ENCODE measurements at regions not wholly inside any gene's neighbourhood (a gene's known extent, or its start where the extent isn't known, plus 50 kb on each side); places are given as distances from the start of the nearest gene placed in this dataset.
"Not testable (repeated sequence)": the region's sequence is repeated elsewhere in the genome, so short reads cannot be mapped to it uniquely, and the experiment has no call there.

DNA sequence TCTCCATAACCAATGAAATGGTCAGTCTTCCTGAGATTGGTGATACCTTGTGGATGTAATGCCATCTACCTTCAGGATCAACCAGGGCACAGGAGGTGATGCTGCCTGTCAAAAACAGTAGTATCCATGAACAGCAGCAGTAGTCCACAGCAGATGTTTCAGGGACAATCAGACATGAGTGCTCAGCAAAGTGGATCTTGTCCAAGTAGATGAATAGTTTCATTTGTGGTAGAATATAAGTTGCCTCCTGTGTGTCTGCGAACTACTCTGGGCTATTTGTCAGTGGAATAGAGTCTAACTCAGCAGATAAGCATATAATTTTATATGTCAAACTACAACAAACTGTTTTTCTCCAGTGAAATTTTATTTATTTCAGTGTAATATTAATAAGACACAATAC, 1860.1 kb upstream of the ACO1 start:
- DNase-seq (ENCODE audit: low spot score): no peak

DNA sequence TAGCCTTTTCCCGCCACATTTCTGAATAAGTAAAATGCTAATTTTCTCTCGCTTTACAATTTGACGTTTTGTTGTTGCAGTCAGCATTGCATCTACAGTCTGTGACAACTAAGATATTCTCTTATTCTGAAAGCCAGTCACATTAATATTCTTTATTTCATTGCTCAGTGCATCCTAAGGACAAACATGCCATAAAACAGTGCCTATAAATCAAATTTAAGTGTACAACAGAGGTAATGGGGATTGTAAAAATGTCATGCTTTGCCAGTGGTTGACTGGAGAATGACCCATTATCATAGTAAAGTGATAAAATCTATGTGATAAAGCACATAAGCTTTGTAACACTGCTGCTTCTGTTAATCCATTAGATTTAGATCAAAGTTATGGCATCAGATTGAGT, 1850.0 kb upstream of the ACO1 start:
- no peak for DNase-seq (ENCODE audit: low spot score)

DNA sequence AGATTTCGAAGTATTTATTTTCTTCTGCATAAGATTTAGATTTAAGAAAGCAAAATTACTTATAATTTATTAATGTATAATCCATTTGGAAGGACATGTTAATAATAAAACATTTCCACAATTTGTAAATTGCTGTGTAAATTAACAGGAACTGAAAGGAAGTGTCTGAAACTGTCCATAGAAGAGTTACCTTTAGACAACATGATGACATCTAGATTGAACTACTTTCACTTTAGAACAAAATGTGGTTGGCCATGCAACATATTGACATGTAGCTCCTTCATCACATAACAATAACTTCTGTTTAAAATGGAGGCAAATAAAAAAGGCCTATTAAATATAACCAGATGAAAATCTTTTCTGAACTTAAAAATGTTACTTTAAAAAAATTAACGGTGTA, 1849.5 kb upstream of the ACO1 start:
- DNase-seq (ENCODE audit: low spot score): no peak

DNA sequence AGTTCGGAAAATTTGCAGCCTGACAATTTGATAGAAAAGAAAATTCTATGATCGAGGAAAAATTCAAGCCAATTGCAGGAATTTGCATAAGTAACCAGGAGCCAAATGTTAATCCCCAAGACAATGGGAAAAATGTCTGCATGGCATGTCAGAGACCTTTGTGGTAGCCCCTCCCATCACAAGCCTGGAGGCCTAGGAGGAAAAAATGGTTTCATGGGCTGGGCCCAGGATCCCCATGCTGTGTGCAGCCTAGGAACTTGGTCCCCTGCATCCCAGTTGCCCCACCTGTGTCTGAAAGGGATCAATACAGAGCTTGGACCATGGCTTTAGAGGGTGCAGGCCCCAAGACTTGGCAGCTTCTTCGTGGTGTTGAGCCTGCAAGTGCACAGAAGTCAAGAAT, 1847.9 kb upstream of the ACO1 start:
- no peak for DNase-seq (ENCODE audit: low spot score)

DNA sequence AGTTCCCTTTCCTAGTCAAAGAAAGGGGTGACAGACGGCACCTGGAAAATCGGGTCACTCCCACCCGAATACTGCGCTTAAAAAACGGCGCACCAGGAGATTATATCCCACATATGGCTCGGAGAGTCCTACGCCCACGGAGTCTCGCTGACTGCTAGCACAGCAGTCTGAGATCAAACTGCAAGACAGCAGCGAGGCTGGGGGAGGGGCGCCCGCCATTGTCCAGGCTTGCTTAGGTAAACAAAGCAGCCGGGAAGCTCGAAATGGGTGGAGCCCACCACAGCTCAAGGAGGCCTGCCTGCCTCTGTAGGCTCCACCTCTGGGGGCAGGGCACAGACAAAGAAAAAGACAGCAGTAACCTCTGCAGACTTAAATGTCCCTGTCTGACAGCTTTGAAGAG, 1844.7 kb upstream of the ACO1 start:
- DNase-seq (ENCODE audit: low spot score): not testable (repeated sequence)

DNA sequence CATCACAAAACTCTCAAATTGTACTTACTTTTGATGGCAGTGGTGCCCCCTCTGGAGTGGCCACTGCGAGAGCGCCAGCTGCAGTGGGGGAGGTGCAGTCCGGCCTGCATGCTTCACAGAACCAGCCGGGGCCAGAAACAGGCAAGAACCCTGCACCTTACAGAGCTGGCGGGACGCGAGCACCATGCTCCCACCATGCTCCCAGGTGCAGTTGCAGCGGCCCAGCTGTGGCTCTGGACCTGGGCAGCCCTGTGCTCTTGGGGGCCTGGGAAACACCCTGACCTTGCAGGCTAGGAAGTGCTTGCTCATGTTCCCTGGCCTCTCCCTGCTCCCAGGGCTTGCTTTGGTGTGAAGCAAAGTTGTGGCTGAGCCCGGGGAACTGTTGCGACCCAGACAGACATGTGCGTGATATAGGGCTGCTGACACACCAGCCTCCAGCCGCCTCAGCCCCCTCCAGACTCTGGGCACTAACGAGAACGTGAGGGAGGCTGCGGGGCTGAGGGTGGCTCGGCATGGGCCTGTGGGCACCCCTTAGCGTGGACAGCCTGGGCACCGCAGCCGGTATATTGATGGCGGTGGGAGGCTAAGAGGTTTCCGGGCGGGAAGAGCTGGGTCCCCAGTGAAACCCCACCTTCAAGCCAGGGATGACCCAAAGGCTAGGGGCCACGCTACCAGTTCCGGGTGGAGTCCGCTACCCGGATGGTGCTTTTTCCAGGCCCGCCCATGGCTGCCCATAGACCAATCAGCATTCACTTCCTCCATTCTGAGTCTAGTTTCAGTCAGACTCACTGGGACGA, 1809.9 kb upstream of the ACO1 start:
- no peak for DNase-seq (ENCODE audit: low spot score)

DNA sequence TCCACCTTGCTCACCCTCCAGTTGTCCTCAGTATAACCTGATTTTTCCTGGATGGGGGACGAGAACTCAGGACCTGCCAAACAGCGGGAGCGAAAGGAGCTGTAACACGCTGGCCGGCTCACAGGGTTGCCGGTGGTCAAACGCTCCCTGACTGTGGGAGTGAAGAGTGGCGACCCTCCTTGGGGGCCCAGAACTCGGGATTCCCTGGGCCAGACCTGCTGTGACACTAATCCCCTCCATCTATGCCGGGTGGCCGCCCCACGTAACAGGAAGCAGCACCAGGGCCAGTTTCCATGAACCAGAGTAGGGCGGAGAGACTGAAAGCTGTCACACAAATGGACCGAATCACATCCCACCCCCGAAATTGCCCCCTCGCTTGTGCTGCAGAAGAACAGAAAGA, 1809.2 kb upstream of the ACO1 start:
- DNase-seq (ENCODE audit: low spot score): no peak

DNA sequence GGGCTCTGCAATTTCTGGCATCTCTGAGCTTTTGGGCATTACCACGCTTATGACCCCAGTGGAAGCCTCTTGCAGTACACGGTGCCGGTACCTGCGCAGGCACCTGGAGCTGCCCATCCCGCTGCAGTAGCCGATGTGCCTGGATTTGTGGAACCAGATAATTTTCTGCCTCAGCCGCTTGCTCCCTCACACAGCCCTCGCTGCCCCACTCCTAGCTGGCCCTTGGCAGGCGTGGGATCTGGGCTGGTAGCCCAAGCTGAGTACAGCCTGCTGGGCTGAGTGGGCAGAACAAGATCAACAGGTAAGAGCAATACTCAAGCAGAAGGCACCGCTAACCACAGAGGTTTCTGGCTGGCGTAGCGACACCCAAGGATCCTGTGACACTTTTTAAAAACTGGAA, 1808.8 kb upstream of the ACO1 start:
- DNase-seq (ENCODE audit: low spot score): no peak

DNA sequence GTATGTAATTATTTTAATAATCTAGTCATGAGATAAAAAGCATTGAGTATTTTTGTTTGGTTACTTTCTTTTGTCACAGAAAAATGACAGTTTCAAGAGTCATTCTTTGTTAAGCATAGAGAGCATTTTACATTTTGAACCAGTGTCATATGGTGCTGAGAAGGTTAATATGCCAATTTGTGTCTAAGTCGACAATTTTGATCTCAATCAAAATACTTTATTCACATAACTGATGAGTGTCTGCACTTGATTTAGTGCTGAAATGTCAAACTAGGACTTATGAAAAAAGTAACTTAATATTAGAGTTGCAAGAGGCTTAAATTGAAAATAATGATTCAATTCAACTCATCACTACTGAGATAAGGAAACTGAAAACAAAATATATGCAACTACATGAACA, 1804.6 kb upstream of the ACO1 start:
- DNase-seq (ENCODE audit: low spot score): no peak

DNA sequence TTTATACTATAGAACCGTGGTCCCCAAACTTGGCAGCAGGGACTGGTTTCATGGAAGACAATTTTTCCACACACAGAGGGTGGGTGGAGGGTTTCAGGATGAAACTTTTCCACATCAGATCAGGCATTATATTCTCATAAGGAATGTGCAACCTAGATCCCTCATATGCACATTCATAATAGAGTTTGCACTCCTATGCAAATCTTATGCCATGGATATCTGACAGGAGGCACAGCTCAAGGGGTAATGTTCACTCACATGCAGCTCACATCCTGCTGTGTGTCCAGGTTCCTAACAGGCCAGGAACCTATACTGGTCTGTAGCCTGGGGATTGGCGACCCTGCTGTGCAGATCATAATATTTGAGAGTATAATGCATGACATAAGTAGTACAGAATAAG, 1802.2 kb upstream of the ACO1 start:
- no peak for DNase-seq (ENCODE audit: low spot score)

DNA sequence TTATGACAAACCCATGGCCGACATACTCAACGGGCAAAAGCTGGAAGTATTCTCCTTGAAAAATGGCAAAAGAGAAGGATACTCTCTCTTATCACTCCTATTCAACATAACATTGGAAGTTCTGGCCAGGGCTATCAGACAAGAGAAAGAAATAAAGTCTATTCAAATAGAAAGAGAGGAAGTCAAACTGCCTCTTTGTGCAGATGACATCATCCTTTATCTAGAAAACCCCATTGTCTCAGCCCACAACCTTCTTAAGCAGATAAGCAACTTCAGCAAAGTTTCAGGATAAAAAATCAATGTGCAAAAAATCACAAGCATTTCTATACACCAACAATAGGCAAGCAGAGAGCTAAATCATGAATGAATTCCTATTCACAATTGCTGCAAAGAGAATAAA, 1799.9 kb upstream of the ACO1 start:
- no peak for DNase-seq (ENCODE audit: low spot score)

DNA sequence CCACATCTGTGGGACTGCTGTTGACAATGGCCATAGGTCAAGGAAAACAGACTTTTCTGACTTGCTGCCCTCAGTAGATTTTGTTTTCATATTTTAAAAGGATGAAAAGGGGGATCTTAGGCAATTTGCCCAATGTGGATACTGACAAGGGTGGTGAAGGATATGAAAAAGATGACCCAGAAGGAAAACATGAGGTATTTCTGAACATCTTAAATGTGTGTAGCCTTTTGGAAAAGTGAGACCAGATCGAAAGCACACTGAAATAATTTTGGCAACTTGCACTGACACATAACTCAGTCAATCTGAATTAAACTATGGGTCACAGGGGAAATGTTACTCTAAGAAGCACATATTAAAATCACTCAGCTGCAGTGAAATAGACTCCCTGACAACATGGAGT, 1793.0 kb upstream of the ACO1 start:
- no peak for DNase-seq (ENCODE audit: low spot score)

DNA sequence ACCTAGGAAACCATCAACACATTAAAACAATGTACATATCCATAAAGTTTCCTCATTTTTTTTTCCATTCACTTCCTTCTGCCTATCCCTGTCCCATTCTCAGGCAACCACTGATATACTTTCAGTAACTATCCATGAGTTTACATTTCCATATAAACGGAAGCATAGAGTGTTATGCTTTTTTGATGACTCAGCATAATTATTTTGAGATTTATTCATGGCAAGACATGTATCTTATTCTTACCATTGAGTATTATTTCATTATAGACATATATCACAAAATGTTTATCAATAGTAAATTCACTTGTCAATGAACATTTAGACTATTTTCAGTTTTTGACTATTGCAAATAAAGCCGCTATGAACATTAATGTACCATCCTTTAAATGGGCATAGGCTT, 1786.8 kb upstream of the ACO1 start:
- DNase-seq (ENCODE audit: low spot score): no peak

DNA sequence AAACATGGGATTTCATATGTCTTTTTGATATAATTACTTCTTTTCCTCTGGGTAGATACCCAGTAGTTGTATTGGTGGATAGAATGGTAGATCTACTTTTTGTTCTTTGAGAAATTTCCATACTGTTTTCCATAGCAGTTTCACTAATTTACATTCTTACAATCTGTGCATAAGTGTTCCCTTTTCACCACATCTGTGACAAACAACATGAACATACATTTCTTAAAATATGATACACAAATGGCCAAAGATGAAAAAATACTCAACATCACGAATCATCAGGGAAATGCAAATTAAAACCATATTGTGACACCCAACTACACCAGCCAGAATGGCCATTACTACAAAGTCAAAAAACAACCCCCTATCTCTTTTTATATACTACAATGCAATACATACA, 1778.5 kb upstream of the ACO1 start:
- DNase-seq (ENCODE audit: low spot score): no peak

DNA sequence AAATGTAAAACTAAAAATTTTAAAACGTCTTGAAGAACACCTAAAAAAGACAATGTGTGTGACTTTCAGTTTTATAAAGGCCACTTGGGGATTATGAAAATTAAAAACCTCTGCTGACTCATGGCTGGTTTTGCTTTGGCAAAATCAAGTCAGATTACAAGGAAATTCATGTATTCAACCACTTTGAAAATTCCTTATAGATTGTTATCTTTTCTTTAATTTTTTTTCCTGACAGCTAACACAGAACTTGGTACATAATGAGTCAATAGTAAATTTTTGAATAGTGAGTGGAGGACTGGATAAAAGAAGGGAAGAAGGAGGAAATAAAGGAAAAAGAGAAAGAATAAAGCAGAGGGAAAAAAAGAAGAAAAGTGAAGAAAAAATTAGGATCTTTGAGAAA, 1774.7 kb upstream of the ACO1 start:
- no peak for DNase-seq (ENCODE audit: low spot score)

DNA sequence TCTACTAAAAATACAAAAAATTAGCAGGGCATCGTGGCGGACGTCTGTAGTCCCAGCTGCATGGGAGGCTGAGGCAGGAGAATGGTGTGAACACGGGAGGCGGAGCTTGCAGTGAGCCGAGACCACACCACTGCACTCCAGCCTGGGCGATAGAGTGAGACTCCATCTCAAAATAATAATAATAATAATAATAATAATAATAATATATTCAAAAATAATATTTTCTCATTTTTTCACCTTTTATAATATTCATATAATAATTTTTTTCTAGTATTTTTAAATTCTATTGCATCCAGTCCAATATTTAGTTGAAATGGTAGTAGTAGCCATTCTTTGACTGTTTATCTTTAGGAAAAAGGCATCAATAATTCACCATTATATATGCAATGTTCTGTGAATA, 1767.7 kb upstream of the ACO1 start:
- not testable (repeated sequence) for DNase-seq (ENCODE audit: low spot score)

DNA sequence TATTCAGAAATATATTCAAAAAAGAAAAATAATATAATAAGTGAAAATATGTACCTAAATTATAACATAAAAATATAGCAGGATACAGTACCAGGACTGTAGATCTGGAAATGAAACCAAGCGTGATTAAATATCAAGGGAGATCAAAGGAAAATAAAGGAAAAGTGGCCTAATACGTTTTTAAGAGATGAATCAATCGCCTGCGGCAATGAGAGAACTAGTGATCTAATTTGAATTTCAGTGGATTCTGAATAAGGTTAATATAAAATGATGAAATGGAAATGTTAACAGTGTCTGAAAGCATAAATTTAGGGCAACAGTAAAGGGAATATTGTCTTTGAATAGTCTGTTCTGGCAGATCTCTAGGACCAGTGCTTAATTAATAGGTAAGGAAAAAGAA, 1761.9 kb upstream of the ACO1 start:
- DNase-seq (ENCODE audit: low spot score): no peak

DNA sequence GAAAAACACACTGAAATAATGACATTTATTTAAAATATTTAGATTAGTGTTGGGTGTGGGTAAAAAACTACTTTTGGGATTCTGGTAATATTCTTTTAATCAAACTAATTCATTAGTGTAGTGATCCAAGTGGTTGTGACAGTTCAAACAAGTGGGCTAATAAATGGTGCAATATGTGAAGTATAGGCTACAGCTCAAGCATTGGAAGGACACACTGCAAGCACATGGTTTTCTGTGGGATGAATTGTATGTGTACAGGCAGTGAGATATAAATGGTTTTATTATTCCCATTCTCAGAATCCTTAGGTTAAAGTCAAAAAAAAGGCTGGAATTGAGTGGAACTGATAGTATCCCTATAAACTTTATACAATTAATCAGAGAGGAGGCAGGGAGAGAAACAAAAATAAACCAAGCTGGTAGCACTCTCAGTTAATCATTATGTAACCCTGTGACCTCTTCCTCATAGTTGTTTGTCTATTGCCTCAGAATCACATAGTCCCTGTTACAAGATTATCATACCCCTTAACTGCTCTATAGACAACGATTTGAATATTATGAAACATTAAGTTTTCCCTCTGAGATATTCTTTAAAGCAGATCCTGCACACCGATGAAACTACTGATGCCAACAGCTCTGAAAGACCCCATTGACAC, 1755.4 kb upstream of the ACO1 start:
- no peak for DNase-seq (ENCODE audit: low spot score)

DNA sequence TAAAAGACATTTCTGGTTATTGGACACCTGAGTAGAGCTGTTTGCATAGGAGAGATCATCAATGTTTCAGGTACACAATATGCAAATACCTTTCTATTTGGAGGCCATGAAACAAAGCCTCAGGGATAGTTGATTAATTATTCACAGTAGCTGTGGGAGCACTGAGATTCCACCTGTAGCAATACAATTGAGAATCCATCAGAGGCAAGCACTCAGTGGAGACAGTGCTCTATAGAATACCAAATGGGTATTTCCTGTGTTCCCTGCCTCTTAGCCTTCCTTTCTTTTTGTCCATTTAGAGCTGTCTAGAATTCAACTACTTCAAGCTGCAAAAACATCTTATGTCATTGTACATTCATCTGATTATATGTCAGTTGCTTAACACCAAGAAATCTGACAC, 1754.0 kb upstream of the ACO1 start:
- DNase-seq (ENCODE audit: low spot score): no peak

DNA sequence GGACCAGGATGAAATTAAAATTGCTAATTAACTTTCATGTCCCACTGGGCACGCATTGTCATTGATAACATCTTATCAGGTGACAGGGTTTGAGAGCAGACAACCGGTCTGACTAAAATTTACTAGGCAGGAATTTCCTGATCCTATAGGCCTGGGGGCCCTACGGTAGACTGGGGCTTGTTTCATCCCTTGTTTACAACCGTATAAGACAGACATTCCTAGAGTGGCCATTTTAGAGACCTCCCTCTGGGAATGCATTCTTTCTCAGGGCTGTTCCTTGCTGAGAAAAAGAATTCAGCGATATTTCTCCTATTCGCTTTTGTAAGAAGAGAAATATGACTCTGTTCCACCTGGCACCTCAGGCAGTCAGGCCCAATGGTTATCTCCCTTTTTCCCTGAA, 1737.8 kb upstream of the ACO1 start:
- DNase-seq (ENCODE audit: low spot score): not testable (repeated sequence)

DNA sequence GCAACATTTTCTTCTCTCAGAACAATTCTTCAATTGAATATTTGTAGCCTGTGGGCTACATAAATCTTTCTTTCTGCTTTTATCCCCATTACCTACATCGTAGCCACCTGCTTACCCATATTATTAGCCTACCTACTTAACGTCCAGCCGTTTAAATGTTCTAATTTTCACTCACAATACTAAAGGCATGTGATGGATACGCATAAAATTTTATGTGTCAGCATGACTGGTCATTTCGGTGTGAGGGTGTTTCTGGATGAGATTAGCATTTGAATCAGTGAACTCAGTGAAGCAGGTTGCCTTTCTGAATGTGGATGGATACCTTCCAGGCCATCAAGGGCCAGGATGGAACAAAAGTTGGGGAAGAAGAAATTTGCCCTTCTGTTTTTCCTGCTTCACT, 1722.5 kb upstream of the ACO1 start:
- DNase-seq (ENCODE audit: low spot score): no peak

DNA sequence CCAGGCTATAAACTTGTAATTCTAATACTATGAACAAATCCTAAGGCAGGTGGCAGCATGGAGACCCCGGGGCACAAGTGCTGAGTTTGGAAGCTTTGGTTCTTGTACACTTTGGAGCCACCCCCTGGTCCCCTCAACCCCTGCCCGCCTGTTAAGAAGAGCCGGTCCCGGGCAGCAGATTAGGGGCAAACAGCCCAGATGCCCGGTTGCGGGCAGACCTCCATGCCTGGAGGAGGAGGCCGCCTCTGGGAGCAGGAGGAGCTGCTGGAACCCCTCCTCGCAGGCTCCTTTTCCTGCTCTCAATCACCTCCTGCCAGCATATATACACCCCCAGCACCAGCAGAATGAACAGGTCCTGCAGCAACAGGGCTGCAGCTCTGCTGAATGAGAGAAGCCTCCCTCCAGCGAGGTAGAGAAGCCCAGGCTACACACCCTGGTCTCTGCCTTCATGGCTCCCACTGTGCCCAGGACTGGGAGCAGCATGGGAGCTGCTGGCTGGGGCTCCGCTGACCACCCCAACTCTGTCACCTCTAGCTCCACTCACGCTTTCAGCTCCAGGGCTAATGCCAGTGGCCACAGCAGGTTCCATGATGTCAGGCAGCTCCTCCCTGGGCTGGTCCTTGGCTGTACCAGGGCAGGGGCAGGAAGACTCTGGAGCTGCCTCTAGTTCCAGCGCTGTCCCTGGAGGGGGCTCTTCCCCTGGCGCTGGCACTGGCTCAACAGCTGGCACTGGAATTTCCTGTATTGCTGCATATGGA, 1713.5 kb upstream of the ACO1 start:
- DNase-seq (ENCODE audit: low spot score): no peak

DNA sequence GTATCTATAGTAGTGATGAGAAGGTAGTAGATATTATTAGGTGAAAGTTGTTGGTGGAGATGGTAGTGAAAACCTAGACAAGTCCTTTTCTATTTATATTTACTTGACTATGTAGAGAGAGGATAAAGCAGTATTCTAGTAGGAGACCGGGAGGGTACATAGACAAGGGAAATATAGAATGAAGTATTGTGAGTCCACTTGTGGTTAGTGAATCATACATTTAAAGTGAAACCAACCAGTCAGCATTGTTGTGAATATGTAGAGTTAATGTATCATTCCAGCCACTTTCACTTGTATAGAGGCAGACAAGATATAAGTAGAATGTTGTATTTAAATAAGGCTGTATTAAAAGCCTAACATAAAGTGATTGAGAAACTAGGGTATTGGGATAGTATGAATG, 1711.3 kb upstream of the ACO1 start:
- DNase-seq (ENCODE audit: low spot score): no peak

Data from AG20443 (cell line).